HG03066 (cell line): ENCODE measurements at regions not wholly inside any gene's neighbourhood (a gene's known extent, or its start where the extent isn't known, plus 50 kb on each side); places are given as distances from the start of the nearest gene placed in this dataset.
"Not testable (repeated sequence)": the region's sequence is repeated elsewhere in the genome, so short reads cannot be mapped to it uniquely, and the experiment has no call there.

ENCODE experiments used
- ATAC-seq: cut with Tn5 transposase; IDR thresholded peaks from one replicate; pipeline ENCODE4 v1.9.1; 2021; ENCODE audit warnings: low read depth; ENCODE audit not compliant: unreplicated experiment

DNA sequence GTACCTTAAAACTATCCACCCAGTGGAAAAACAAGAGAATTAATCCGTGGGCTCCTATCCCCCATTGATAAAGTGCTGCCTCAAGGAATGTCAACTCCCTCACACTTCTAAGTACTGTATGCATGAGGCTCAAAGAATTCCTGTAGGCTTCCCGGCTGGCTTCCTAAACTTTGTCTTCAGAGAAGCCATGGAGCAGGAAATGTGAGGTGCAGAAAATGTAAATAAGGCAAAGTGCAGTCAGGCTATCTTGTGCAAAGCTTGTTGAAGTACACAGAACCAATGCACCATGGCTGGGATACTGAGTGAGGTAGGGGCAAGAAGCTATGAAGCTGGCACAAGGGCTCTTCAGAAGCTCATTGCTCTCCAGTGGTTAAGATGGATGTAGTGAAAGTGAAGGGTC lies 611.0 kb downstream of the FSCB start:
- no peak for ATAC-seq

- ATAC-seq = no peak
These were observed 612.5 kb downstream of the FSCB start for GRCh38 chr14:43894534-43894933.

GRCh38 chr14:43887523-43887922 lies 619.6 kb downstream of the FSCB start:
- no peak for ATAC-seq

- no peak for ATAC-seq
These were observed 629.6 kb downstream of the FSCB start for GRCh38 chr14:43877351-43877960.

GRCh38 chr14:43872752-43873655 lies 634.1 kb downstream of the FSCB start:
- no peak for ATAC-seq

DNA sequence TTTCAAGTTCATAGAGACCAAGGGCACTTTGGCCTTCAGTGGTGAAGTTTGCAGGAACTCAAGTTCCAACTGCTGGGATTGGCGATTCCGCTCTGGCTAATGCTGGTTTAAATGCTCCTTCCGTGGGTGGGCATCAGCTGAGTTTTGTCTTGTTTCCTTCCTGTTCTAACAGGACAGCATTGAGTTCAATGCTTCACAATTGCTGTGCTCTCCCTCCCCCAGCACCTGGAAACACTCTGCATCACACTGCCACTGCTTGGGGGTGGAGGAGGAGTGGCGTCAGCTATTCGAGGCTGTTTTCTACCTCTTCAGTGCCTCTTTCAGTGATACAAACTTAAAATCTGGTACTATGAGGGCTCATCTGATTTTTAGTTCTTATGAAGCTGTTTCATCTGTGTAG lies 634.9 kb downstream of the FSCB start:
- no peak for ATAC-seq

- ATAC-seq = no peak
These were observed 648.1 kb downstream of the FSCB start for GRCh38 chr14:43858981-43859380.

GRCh38 chr14:43855556-43855955 lies 651.5 kb downstream of the FSCB start:
- no peak for ATAC-seq

GRCh38 chr14:43853541-43853940 lies 653.5 kb downstream of the FSCB start:
- no peak for ATAC-seq

DNA sequence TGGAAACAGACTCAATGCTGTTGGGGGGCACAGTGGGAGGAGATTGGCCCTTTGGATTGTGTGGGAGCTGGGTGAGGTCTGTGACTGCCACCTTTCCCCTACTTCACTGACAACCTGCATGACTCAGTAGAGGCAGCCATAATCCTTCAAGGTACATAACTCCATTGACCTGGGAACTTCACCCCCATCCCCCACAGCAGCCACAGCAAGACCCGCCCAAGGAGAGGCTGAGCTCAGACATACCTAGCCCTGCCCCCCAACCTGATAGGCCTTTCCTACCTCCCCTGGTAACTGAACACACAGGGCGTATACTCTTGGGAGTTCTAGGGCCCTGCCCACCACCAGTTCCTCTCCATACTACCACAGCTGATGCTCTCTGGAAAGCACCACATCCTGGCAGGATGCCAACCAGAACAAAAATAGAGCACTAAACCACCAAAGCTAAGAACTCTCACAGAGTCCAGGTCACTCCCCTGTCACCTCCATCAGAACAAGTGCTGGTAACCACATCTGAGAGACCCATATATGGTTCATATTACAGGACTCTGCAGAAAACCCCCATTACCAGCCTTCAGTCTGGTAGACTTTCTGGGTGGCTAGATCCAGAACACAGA lies 703.9 kb downstream of the FSCB start:
- ATAC-seq = no peak

DNA sequence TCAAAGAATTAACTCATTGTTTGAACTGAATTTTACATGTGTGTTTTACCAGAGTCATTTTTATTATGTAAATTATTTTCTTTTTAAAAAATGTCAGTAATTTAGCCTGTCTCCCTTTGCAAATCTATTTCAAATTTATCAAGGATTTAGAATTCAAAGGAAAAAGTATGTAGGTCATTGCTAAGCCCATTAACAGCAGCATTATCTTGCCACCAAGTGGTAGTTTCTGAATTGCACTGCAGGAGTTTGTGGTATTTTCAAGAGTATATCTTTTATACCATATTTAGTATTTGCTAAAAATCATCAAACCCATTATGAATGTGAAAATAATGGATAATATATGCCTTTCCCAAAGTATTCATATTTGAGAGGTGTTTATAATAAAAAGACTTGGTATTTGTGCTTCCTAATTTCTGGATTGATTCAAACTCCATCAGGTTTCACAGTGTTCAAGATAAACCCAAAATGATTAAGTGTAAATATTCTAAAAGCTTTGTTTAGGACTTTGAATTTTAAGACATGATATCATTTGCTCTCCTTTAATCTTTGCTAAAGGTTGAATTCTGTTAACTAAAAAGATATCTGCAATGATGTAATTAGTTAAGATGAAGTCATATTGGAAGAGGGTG lies 711.4 kb downstream of the FSCB start:
- no peak for ATAC-seq

- no peak for ATAC-seq
These were observed 713.5 kb downstream of the FSCB start for GRCh38 chr14:43793579-43793978.

DNA sequence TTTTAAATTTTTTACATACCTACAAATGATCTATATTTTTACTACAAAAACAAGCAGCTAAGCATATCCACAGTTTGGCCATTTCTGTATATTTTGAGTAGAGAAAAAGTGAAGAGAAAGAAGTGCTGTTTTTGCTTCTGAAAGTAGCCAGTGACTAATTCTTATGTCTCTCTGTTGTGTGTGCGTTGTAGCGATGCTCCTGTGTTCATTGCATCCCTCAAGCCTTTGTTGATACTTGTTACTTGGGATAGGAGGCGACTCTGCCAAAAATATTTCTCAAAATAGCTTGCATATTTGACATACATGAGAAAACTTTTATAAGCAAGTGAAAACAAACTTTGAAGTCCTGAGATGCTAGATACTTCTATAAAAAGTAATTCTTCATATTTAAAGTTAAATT lies 714.1 kb downstream of the FSCB start:
- ATAC-seq = no peak

GRCh38 chr14:43790681-43791080 lies 716.4 kb downstream of the FSCB start:
- no peak for ATAC-seq

GRCh38 chr14:43789458-43789857 lies 717.6 kb downstream of the FSCB start:
- no peak for ATAC-seq

GRCh38 chr14:43786066-43786762 lies 720.9 kb downstream of the FSCB start:
- no peak for ATAC-seq

DNA sequence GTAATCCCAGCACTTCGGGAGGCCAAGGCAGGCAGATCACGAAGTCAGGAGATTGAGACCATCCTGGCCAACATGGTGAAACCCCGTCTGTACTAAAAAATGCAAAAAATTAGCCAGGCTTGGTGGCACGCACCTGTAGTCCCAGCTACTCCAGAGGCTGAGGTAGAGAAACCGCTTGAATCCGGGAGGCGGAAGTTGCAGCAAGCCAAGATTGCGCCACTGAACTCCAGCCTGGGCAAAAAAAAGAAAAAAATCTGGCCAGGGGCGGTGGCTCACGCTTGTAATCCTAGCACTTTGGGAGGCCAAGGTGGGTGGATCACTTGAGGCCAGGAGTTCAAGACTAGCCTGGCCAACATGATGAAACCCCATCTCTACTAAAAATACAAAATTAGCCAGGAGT lies 722.7 kb downstream of the FSCB start:
- not testable (repeated sequence) for ATAC-seq

DNA sequence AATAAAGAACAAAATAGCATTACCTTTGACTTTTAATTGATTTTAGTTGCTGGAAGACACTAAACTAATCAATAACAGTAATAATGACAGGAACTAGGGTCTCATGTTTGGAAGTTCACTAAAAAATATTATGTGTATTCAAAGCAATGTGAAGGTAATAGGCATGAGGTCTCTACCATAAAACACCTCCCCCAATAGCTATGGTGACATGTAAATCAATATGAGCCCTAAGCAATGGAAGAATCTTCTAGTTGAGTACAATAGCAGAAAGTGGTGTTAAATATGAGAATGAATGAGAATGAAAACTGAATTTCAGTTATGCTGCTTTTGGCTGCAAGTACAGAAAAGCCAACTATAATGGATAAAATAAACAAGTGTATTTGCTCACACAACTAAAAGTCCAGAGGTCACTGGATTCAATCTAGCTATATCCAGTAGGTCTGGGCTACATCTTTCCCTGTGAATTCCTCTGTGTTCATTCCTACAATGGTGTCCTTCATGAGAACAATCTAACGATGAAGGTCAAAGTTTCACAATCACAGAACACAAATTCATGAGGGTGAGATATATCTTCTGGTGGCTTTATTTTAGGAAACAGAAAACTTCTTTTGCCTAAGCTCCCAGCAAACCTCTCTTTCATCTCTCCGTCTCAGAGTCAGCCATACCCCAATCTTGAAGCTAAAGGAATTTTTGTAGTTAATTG lies 728.0 kb downstream of the FSCB start:
- no peak for ATAC-seq

GRCh38 chr14:43778570-43778936 lies 728.5 kb downstream of the FSCB start:
- ATAC-seq = no peak

DNA sequence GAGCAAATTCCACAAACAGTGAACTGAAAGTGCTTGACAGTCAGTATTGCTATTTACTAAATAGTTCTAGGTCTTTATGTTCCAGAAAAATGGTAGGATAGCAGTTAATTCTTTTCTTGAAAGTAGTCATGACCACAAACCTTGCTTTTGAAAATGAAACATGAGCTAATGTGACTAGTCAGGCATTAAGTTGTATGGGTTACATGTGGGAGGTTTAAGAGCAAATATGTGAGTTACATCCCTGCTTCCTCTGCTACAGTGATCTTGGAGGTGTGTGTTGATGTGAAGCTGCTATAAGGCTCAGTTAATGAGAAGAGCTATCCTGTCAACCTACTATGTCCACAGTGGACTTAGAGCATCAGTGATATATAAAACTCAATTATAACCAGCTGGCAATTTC lies 741.6 kb downstream of the FSCB start:
- no peak for ATAC-seq
